Posterior vena cava (tissue), 2 donors: ENCODE measurements at regions not wholly inside any gene's neighbourhood (a gene's known extent, or its start where the extent isn't known, plus 50 kb on each side); places are given as distances from the start of the nearest gene placed in this dataset.
"Not testable (repeated sequence)": the region's sequence is repeated elsewhere in the genome, so short reads cannot be mapped to it uniquely, and the experiment has no call there.

ENCODE experiments used
- DNase-seq: peaks from one replicate; pipeline ENCODE4 v3.0.0-alpha.2; 2020; ENCODE audit warnings: low spot score
- intact Hi-C, 2 donors: fragments of 100-400 bp; cut with DNase I; formaldehyde crosslinking; loops; one replicate each; pipeline versions ENCODE4 v1.14.1 to v1.14.2; 2022 to 2023
- donor health status: DM: yes; HTN: yes; CAD: no.
- donor health status: DM: yes; HTN: yes; CAD: no.

DNA sequence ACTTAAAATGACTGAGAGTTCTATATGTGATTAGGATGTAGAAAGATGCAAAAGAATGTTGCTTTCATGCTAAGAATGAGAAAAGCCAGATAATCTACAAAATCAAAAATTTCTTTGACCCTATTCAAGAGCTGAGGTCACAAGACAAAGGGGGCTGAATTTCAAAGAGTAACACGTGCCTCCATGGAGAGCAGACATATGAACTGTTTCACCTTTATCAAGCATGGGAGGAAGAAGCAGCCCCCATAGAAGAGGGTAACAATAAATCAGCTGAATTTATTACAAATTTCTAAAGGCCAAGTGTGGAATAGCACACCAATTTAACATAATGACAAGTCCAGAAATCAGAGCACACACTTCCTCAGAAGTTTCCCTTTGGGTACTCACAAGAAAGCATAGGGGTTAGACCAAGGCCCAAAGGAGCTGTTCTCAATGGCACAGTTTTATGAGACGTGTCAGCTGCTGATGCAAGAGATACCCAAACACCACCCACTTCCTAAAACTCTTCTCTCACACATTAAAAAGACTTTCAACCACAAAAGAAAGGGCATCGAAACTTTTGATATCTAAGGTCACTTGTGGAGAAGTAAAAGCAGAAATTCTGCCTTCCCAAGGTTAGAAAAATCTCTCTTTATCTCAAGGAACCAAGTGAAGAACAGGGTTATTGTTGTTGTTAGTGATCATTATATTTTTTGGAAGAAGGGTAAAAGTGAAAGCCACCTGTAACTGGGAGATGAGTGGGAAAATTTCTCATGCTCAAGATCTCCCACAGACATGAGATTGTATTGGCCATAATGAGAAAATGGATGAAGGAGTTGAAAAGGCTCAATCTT, 950.1 kb downstream of the TRIB2 start:
- DNase-seq, result no peak
- intact Hi-C loops, result no loop called here

DNA sequence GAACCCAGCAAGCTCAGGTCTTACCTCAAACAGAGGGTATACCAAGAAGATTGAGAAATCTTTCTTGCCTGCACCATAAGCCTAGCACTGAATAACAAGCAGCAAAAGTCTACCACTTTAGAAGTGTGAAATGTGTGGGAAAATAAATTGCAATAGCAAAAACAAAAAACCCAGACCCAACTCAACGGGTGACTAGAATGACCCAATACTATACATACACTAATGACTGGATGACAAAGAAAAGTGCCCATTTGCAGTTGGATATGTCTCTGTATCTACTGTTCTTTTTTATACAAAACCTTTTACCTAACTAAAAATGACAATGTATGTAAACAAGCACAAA, 950.6 kb downstream of the TRIB2 start:
- intact Hi-C loops, result no loop called here
- DNase-seq, result no peak

DNA sequence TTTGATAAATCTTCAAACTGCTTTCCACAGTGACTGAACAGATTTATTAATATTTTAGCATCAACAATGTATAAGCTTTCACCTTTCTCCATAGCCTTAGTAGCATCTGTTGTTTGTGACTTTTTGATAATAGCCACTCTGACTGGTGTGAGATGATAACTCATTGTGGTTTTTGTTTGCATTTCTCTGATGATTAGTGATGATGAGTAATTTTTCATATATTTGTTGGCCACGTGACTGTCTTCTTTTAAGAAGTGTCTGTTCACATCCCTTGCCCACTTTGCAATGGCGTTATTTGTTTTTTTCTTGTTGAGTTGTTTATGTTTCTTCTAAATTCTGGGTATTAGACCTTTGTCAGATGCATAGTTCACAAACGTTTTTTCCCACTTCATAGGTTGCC, 952.9 kb downstream of the TRIB2 start:
- intact Hi-C loops, result loop anchor here in 1 of 2 donors (5.0 kb wide), 1 partner anchor 568 kb away; no protein-coding TSS in a partner anchor
- DNase-seq, result no peak

DNA sequence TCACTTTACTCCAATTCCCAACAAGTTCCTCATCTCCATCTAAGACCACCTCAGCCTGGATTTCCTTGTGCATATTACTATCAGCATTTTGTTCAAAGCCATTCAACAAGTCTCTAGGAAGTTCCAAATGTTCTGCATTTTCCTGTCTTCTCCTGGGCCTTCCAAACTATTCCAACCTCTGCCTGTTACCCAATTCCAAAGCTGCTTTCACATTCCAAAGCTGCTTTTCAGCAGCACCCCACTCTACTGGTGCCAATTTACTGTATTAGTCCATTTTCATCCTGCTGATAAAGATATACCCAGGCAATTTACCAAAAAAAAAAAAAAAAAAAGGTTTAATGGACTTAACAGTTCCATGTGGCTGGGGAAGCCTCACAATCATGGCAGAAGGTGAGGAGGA, 957.1 kb downstream of the TRIB2 start:
- not testable (repeated sequence) for DNase-seq
- intact Hi-C loops, result loop anchor here in 1 of 2 donors (5.0 kb wide), 1 partner anchor 563 kb away; no protein-coding TSS in a partner anchor

DNA sequence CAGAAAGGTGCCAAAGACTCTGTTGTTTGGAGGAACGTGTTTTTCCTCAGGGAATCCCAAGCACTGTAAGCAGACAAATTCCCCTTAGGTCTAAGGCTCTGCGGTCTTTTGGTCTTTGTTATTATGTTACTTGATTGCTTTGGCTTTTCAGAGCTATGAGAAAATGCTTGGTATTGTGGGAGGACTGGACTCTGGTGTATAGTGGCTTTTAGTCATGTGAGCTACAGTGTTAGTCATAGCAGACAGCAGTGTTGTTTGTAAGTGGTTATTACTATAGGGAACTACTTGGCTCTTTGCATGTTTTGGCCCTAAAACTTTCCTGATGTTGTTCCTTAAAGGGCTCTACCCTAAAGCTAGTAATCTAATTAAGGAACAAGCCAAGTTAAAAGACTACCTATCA, 956.2 kb upstream of the LRATD1 start:
- intact Hi-C loops, result no loop called here
- no peak for DNase-seq

DNA sequence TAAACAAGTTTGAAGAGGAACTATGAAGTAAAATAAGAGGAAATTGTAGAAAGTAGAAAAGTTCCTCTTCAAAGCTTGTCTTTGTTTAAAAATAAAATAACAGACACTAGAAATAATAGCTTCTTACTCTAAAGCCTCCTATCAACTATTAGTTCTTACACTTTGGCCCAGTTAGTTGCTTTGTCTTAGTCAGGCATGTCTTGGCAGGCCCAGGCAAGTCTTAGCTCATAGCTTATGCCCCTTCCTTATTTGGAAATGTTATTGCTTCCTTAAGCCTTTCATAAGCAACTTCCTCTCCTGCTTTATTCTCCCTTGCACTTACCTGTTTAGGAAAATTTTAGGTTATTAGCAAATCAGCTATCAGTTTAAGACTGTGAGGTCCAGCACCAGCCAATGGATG, 950.6 kb upstream of the LRATD1 start:
- intact Hi-C loops, result no loop called here
- DNase-seq, result no peak

DNA sequence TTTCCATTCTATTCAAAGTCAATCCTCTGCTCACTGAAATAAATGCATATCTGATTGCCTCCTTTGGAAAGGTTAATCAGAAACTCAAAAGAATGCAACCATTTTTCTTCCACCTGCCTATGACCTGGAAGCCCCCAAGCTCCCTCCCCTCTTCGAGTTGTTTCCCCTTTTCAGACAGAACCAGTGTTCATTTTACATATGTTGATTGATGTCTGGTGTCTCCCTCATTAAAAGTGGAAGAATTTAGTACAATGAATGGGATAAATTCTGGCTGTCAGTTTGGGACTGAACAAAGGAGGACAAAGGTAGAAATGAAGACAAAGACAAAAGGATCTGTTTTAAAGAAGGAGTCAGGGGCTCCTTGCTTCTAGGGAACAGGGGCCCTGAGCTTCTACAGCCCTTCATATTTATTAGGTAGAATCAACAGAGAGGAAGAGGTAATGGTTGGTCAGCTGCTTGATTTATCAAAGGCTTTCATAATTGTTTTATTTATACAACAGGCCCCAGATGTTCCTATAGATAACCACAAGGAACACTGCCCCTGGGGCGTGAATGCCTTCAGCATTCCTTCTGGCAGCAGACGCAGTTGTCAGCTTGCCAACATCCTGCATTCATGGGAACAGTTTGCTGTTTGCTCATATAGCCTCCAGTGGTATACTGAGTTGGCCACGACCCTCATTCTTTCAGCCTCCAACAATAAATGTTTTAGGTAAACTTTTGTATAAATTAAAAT, 949.8 kb upstream of the LRATD1 start:
- intact Hi-C loops, result no loop called here
- no peak for DNase-seq

DNA sequence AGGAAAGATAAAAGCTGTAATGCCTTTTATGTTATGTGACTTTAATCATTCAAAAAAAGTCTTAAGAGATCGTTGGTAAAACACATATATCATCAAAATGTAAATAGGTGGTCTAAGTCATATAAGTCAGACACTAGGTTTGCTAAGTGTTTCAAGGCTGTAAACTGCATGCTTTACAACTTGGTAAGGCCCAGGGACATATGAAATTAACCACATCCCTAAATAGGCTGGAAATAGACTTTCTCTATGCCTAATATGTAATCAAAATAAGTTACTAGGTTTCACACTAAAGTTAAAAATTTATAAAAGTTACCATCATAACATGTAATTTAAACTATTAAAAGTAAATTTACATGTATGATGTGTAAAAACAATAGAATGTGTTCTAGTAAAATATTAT, 946.3 kb upstream of the LRATD1 start:
- no peak for DNase-seq
- intact Hi-C loops, result no loop called here

DNA sequence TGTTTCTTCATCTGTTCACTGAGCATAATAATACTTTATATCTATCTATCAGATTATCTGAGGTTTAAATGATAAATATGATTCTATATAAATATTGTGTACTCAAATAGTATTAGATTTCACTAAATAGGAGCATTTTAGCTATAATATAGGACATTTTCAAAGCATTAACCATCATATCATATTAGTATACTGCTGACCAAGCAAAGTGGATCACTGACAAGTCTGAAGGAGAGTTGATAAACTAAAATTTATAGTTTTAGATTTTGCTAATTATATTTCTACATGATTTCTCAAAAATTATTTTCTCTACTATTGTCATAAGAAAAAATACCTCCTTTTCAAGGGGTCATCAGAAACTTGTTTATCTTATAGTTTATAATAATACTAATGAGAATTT, 937.8 kb upstream of the LRATD1 start:
- intact Hi-C loops, result no loop called here

DNA sequence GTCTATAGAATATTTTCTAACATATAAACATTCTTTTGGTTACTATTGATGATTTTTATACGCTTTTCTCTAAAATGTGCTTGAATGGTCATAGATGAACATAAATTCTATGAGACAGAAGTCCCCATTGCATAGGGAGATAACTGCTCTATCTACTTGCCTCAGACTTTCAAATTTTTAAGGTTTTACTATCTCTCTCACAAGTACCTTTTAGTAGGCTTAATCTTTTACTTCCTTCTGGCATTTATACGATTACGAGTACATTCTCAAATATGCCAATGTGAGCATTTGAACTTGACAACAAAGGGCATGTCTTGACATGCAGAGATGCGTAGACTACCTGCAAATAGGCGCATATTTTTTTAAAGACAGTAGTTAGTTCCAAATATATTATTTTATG, 935.9 kb upstream of the LRATD1 start:
- intact Hi-C loops, result no loop called here
- no peak for DNase-seq

More for the DNA sequence above, 937.8 kb upstream of the LRATD1 start:
- no peak for DNase-seq

DNA sequence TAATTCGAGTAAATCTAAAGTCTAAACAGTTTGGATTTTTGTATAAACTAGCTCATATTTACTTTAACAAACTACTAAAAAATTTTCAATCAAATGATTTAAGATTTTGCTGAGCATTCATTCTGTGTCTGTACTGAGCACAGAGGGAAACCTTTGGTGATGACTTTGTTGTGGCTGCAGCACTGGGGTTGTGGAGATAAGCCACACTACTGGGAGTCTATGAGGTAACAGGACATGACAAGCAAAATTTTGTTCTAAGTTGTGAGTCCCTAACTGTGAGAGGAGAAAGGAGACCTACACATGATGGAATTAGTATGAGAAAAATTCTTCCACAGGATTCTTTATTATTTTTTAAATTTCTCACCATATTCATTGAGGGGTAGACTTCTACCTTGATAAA, 933.7 kb upstream of the LRATD1 start:
- intact Hi-C loops, result no loop called here
- no peak for DNase-seq

DNA sequence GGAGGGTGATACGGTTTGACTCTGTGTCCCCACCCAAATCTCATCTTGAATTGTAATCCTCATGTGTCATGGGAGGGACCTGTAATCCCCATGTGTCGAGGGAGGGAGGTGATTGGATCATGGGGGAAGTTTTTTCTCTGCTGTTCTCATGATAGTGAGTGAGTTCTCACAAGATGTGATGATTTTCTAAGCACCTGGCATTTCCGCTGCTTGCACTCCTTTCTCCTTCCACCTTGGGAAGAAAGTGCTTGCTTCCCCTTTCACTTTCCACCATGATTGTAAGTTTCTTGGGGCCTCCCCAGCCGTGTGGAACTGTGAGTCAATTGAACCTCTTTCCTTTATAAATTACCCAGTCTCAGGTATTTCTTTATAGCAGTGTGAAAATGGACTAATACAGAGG, 932.6 kb upstream of the LRATD1 start:
- intact Hi-C loops, DNase-seq: not testable (repeated sequence)

DNA sequence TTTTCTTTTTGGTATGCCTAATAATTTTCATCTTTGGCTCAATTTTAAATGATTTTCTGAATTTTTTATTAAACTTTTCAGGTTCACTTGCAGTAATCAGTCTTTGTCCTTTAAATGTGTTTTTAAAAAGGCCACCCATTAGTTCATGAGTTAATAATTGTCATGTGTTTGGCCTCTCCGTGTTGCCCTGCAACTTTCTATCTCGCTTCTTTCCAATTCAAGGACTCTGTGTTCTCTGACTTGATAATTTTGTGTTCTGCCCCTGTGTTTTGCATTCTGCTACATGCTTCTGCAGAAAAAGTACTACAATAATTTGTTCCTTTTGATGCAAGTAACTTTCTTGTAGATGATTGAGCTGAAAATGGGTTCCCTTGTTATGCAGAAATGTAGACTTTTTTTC, 921.4 kb upstream of the LRATD1 start:
- no peak for DNase-seq
- intact Hi-C loops, result no loop called here

DNA sequence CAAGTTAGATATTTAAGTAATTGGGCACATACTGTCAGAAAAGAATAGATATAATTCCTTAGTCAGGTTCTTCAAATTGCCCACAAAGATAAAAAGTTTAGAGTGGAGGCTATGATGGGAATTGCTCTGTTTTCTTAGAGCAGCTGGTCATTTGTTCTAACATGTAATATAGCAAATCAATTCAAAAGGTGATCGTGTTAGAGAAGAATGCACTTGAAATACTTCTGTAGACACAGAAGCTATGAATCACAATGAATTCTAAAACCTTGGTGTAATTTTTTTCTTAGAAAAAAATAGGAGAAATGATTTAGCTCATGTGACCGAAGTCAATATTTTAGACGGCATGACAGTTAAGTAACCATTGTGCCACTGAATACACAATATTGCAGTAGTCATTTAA, 918.1 kb upstream of the LRATD1 start:
- DNase-seq, result no peak
- intact Hi-C loops, result no loop called here

DNA sequence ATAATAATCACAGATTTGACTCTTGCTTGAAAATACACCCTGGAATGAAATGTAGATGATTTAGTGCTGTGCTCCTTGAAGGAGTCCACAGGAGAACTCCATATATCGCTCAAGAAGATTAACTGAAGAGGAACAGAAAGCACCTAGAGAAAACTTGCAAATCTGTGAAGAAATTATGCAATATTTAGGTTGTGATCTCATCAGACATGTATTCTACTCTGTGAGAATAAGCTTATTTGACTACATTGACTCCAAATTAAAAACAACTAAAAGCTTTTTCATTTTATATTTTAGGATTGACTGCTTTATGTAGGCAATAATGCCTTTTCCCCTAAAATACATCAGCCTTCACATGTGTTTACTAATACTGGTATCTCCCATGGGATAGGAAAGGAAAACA, 906.6 kb upstream of the LRATD1 start:
- intact Hi-C loops, result no loop called here
- no peak for DNase-seq

DNA sequence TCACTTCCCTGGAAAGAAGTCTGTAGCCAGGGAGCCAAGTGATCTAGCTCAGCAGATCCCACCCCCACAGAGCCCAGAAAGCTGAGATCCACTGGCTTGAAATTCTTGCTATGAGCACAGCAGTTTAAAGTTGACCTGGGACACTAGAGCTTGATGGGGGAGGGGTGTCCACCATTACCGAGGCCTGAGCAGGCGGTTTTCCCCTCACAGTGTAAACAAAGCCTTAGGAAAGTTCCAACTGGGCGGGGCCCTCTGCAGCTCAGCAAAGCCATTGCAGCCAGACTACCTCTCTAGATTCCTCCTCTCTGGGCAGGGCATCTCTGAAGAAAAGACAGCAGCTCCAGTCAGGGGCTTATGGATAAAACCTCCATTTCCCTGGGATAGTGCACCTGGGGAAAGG, 887.2 kb upstream of the LRATD1 start:
- DNase-seq, result no peak
- intact Hi-C loops, result no loop called here

DNA sequence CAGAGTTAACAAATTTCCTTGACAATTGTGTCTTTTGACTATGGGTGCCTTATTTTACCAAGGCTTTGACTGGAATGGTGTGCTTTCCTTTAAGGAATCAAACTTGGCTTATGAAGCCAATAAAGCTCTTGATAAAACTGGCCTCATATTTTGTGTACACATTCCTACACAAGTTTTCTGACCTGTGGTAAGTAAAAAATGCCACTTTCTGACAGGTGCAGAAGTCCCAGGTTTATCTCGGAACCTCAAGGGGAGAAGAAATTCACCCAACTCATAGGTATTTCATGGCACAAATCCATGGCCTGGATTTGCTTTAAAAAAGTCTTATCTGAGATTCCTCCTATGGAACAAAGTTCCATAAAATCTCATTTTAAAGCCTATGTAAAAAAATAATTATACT, 880.6 kb upstream of the LRATD1 start:
- intact Hi-C loops, result loop anchor here in 1 of 2 donors (1.0 kb wide), 1 partner anchor 9 kb away; no protein-coding TSS in a partner anchor
- no peak for DNase-seq

DNA sequence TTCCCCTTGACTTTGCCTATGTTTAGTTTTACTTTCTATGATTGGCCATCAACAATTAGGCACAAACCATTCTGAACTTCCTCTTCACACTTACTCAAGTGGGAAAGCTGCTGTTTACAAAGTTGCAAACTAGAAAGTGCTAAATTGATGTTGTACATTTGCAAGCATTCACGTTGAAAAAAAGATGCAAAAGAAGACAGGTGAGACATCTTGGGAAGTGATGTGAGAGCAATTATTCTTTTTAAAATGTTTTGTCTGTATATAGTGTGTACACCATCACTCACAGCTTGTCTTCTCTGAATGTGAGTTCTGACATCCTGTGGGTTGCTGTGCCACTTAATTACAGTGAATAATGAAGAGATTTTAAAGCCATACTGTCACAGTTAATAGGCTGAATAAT, 874.1 kb upstream of the LRATD1 start:
- intact Hi-C loops, result no loop called here
- DNase-seq, result no peak

DNA sequence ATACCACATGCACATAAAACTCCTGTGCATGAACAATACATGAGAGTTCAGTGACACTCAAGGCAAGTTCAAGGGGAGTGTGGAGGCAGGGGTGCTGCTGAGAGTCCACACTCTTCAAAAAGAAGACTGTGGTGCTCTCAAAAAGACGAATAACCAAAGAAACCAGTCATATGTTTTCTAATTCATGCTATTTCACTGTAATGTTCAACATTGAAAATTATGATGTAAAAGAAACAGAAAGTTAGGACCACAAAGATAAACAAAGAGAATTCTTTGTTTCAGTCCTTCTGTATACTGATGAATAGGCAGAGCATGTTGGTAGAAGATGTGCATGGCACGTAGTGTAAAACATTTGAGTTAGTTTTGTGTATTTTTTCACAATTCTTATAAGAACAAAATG, 864.2 kb upstream of the LRATD1 start:
- no peak for DNase-seq
- intact Hi-C loops, result no loop called here

DNA sequence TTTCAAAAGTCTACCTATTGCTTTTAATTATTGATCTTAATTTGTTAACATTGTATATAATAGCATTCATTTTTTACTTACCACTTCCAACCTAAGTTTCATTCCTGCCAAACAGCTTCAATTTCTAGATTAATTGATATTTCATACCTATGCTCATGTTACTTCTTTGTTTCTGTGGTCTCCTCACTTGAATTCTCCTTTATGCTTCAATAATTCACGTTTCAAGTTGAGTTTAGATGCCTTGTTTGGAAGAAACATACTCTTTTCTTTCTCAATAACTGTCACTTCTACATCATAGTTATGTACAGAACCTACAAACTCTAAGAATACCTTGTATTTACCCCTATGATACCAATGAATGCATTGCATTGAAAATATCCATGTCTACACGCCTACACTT, 862.2 kb upstream of the LRATD1 start:
- intact Hi-C loops, result no loop called here

DNA sequence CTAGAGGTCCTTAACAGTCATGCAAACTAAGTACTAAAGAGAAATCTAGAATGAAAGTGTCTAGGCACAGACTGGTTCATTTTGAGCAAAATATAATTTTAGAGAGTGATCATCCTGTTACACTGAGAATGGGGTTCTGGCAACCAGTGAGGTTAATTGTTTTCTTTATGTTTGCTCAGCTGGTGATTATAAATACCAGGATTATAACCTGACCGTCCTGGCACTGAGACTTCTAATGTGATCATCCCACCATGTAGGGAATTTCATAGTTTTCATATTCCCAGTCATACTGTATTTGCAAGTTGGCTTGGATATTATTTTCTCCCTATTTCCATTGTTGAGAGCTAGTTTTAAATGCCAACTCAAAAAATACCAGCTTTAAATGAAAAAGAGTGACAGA, 852.5 kb upstream of the LRATD1 start:
- no peak for DNase-seq
- intact Hi-C loops, result no loop called here

More for the DNA sequence above, 862.2 kb upstream of the LRATD1 start:
- no peak for DNase-seq
